ENCODE measurements at regions not wholly inside any gene's neighbourhood (a gene's known extent, or its start where the extent isn't known, plus 50 kb on each side); places are given as distances from the start of the nearest gene placed in this dataset.

DNA sequence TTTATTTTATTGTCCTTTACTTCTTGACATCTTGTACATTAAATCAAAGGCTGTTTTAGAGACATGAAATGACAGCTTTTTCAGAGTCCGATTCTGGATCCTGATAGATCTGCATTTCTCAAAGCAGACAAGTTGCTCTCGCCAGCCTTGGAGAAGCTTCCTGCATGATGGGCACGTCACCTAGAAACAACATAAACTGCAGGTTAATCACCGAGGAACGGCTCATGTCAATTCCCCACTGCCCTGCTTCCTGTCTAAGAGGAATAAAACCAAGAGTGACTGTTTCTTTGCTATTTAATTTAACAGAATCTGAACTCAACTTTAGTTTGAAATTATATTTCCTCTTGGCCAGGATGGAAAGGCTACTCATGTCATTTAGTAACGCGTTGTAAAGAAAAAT is 77.0 kb downstream of the RWDD3 start:
- TF ChIP-seq ZNF211 (tag by site-specific recombination; IDR thresholded peaks at IDR 0.05; ENCODE audit: low read depth) (no peak), ZNF747 (tag by site-specific recombination; IDR thresholded peaks at IDR 0.05) (no peak), ZNF416 (tag by site-specific recombination; IDR thresholded peaks at IDR 0.05) (no peak), ZNF776 (tag by site-specific recombination; IDR thresholded peaks at IDR 0.05; ENCODE audit: borderline replicate concordance) (no peak)
- TF ChIP-seq, protein P1, sequence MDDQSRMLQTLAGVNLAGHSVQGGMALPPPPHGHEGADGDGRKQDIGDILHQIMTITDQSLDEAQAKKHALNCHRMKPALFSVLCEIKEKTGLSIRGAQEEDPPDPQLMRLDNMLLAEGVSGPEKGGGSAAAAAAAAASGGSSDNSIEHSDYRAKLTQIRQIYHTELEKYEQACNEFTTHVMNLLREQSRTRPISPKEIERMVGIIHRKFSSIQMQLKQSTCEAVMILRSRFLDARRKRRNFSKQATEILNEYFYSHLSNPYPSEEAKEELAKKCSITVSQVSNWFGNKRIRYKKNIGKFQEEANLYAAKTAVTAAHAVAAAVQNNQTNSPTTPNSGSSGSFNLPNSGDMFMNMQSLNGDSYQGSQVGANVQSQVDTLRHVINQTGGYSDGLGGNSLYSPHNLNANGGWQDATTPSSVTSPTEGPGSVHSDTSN (CRISPR knock-in tag; IDR thresholded peaks at IDR 0.05) = no peak

All from HEK293 (cell line).